GM18498 (cell line): ENCODE measurements at regions not wholly inside any gene's neighbourhood (a gene's known extent, or its start where the extent isn't known, plus 50 kb on each side); places are given as distances from the start of the nearest gene placed in this dataset.
A peak's percentile ranks its signal among the peaks of the same experiment; 100 is the strongest.

Experiments used
- ATAC-seq: cut with Tn5 transposase; IDR thresholded peaks from one replicate; pipeline ENCODE4 v1.9.1; 2021; ENCODE audit warnings: mild to moderate bottlenecking, moderate library complexity; ENCODE audit not compliant: unreplicated experiment

GRCh38 chr2:59893612-59894011, 659.8 kb downstream of the BCL11A start:
- ATAC-seq, result no peak

GRCh38 chr2:59892398-59892797, 661.1 kb downstream of the BCL11A start:
- no peak for ATAC-seq

- no peak for ATAC-seq
Observed at GRCh38 chr2:59889305-59889704, 664.1 kb downstream of the BCL11A start.

GRCh38 chr2:59888706-59889105, 664.7 kb downstream of the BCL11A start:
- ATAC-seq, result no peak

- peak; percentile 98 for ATAC-seq
Observed at GRCh38 chr2:59888015-59888414, 665.4 kb downstream of the BCL11A start.

GRCh38 chr2:59887366-59887765, 666.1 kb downstream of the BCL11A start:
- ATAC-seq, result no peak

GRCh38 chr2:59886759-59887158, 666.7 kb downstream of the BCL11A start:
- ATAC-seq, result no peak

GRCh38 chr2:59885541-59885940, 667.9 kb downstream of the BCL11A start:
- no peak for ATAC-seq

- ATAC-seq, result no peak
Observed at GRCh38 chr2:59884166-59884565, 669.3 kb downstream of the BCL11A start.

- ATAC-seq, result no peak
Observed at GRCh38 chr2:59882822-59883221, 670.6 kb downstream of the BCL11A start.

- no peak for ATAC-seq
Observed at GRCh38 chr2:59882279-59882678, 671.2 kb downstream of the BCL11A start.

- no peak for ATAC-seq
Observed at GRCh38 chr2:59881218-59881617, 672.2 kb downstream of the BCL11A start.

- ATAC-seq, result no peak
Observed at GRCh38 chr2:59879700-59880131, 673.7 kb downstream of the BCL11A start.

GRCh38 chr2:59875836-59876235, 677.6 kb downstream of the BCL11A start:
- no peak for ATAC-seq

GRCh38 chr2:59874971-59875755, 678.3 kb downstream of the BCL11A start:
- ATAC-seq, result no peak

- no peak for ATAC-seq
Observed at GRCh38 chr2:59874361-59874760, 679.1 kb downstream of the BCL11A start.

- no peak for ATAC-seq
Observed at GRCh38 chr2:59871830-59872229, 681.6 kb downstream of the BCL11A start.

GRCh38 chr2:59868981-59869380, 684.5 kb downstream of the BCL11A start:
- no peak for ATAC-seq

GRCh38 chr2:59866436-59866835, 687.0 kb downstream of the BCL11A start:
- no peak for ATAC-seq

- no peak for ATAC-seq
Observed at GRCh38 chr2:59858540-59858939, 694.9 kb downstream of the BCL11A start.

- no peak for ATAC-seq
Observed at GRCh38 chr2:59857109-59857508, 696.3 kb downstream of the BCL11A start.

GRCh38 chr2:59856391-59856790, 697.1 kb downstream of the BCL11A start:
- ATAC-seq, result no peak

- no peak for ATAC-seq
Observed at GRCh38 chr2:59853032-59853431, 700.4 kb downstream of the BCL11A start.
